Body of pancreas (tissue), 4 donors: ENCODE measurements at regions not wholly inside any gene's neighbourhood (a gene's known extent, or its start where the extent isn't known, plus 50 kb on each side); places are given as distances from the start of the nearest gene placed in this dataset.

Experiments
- ATAC-seq: fragments of 150-250 bp; one replicate; pipeline ENCODE4 v1.9.1; 2016
- DNase-seq, 4 donors: peaks; one replicate each; pipeline ENCODE4 v3.0.0-alpha.2; 2019
- H3K27ac ChIP-seq, 4 donors: fragments of 200-600 bp; sonication (generic); 1 replicate in 3 of 4; 2 replicates in 1 of 4; pipeline versions ENCODE4 v1.5.1 to v1.6.1; 2016 to 2019; ENCODE audit warnings: mild to moderate bottlenecking in 1 of 4, mixed read lengths in 1 of 4, moderate library complexity in 1 of 4
- H3K27me3 ChIP-seq, 2 donors: fragments of 200-600 bp; sonication (generic); one replicate each; pipeline ENCODE4 v1.6.0; 2016; ENCODE audit warnings: mild to moderate bottlenecking in 1 of 2
- H3K36me3 ChIP-seq, 2 donors: fragments of 200-600 bp; sonication (generic); replicated peaks in 1 of 2; 2 replicates each; pipeline ENCODE4 v1.5.1; 2016; ENCODE audit warnings: low read depth in 2 of 2; ENCODE audit not compliant: insufficient read depth in 1 of 2
- H3K4me1 ChIP-seq: fragments of 200-600 bp; sonication (generic); one replicate; pipeline ENCODE4 v1.6.0; 2016
- H3K4me3 ChIP-seq, 2 donors: fragments of 200-600 bp; sonication (generic); 1 replicate in 1 of 2; 2 replicates in 1 of 2; pipeline ENCODE4 v1.5.1; 2016 to 2019
- H3K9me3 ChIP-seq, 3 donors: fragments of 200-600 bp; sonication (generic); 1 replicate in 2 of 3; 2 replicates in 1 of 3; pipeline ENCODE4 v1.5.1; 2016
- CTCF ChIP-seq, 7 experiments: fragments of 450-650 bp in 4 of 7; fragments of 200-600 bp in 3 of 7; sonication (generic) in 3 of 7; IDR thresholded peaks; one replicate each; pipeline ENCODE4 v1.5.1; 2016 to 2019; ENCODE audit warnings: antibody characterized with exemption in 7 of 7
- POLR2A ChIP-seq, 3 donors: fragments of 450-650 bp; IDR thresholded peaks; one replicate each; pipeline ENCODE4 v1.6.1; 2016; ENCODE audit warnings: antibody characterized with exemption in 3 of 3, mild to moderate bottlenecking in 2 of 3
- WGBS, 2 donors: methylation state at CpG; one replicate each; pipeline ENCODE4 v1.1.5; 2017; 5-methylcytosine and 5-hydroxymethylcytosine counted together
- intact Hi-C: fragments of 100-400 bp; cut with DNase I; formaldehyde crosslinking; loops from one replicate; pipeline ENCODE4 v1.15.1; 2023

GRCh38 chr5:91639744-91640143 is 256.6 kb upstream of the ARRDC3 start:
- H3K9me3 ChIP-seq, result no peaks in the 10 kb centered on the region
- H3K4me3 ChIP-seq, result no peak overlapping the region
- no peak overlapping the region for H3K27ac ChIP-seq
- TF ChIP-seq POLR2A (IDR thresholded peaks at IDR 0.05) (no peak), CTCF (IDR thresholded peaks at IDR 0.05) (no peak)
- H3K27me3 ChIP-seq, result no peaks in the 10 kb centered on the region
- intact Hi-C loops, result no loop called here
- 32 to 39% methylated on average over 3 of the region's 3 CpGs for WGBS, 2 donors
- no peak for DNase-seq
- no peaks in the 10 kb centered on the region for H3K4me1 ChIP-seq
- H3K36me3 ChIP-seq, result no peaks in the 10 kb centered on the region
- ATAC-seq, result no peak

DNA sequence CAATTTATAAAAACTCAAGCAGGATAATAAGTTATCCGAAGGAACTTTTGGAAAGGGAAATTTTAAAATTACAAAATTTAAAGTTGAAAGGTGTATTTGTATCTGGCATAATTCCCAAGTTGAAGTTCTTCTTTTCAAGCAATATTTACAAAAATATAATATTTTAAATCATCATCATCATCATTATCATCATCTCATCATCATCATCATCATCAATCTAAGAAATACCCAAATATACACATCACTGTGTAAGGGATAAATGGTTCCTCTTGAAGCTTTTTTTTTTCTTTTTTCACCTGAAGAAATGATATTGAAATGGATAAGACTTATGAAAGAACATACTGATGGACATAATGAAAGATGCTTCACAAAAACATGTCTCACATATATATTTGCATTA is 254.9 kb upstream of the ARRDC3 start:
- DNase-seq (no peak), ATAC-seq (no peak)
- H3K9me3 ChIP-seq, result no peaks in the 10 kb centered on the region
- no peaks in the 10 kb centered on the region for H3K27me3 ChIP-seq
- H3K27ac ChIP-seq, result no peak overlapping the region
- no peak for TF ChIP-seq CTCF (IDR thresholded peaks at IDR 0.05)
- intact Hi-C loops, result no loop called here
- 69 to 71% methylated on average over 1 of the region's 1 CpG for WGBS, 2 donors
- H3K36me3 ChIP-seq, result no peaks in the 10 kb centered on the region
- H3K4me1 ChIP-seq, result no peaks in the 10 kb centered on the region
- no peak overlapping the region for H3K4me3 ChIP-seq

GRCh38 chr5:91635950-91636734 is 253.0 kb upstream of the ARRDC3 start:
- no peak overlapping the region for H3K4me3 ChIP-seq
- no peaks in the 10 kb centered on the region for H3K27me3 ChIP-seq
- no peak overlapping the region for H3K27ac ChIP-seq
- ATAC-seq (no peak), DNase-seq (no peak)
- intact Hi-C loops, result no loop called here
- H3K9me3 ChIP-seq, result no peaks in the 10 kb centered on the region
- TF ChIP-seq CTCF (IDR thresholded peaks at IDR 0.05) (no peak), POLR2A (IDR thresholded peaks at IDR 0.05) (no peak)
- no peaks in the 10 kb centered on the region for H3K4me1 ChIP-seq
- 59 to 75% methylated on average over 4 of the region's 4 CpGs for WGBS, 2 donors
- H3K36me3 ChIP-seq, result no peaks in the 10 kb centered on the region

DNA sequence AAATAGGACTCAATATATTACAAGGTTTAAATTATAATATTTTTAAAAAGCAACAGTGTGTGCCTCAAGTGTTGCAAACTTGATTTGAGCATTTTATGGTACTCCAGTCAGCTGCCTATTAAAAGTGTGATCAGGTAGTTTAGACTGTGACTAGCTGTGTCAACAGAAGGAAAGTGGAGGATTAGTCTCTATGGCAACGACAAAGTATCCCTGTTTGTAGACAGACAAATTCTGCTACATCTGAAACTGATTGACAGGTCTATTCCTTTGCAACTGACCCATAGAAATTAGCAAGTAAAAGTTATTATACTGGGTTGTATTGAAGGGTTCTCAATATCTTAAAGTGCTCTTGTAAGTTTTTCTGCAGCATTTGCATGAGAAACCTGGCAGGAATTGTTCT is 249.8 kb upstream of the ARRDC3 start:
- no peaks in the 10 kb centered on the region for H3K4me1 ChIP-seq
- no peaks in the 10 kb centered on the region for H3K9me3 ChIP-seq
- no peak for ATAC-seq
- no peak for TF ChIP-seq POLR2A (IDR thresholded peaks at IDR 0.05)
- no peak for TF ChIP-seq CTCF (IDR thresholded peaks at IDR 0.05)
- 18 to 29% methylated on average over 1 of the region's 1 CpG for WGBS, 2 donors
- no peaks in the 10 kb centered on the region for H3K36me3 ChIP-seq
- H3K27ac ChIP-seq, result no peak overlapping the region
- no peak for DNase-seq
- no peaks in the 10 kb centered on the region for H3K27me3 ChIP-seq
- intact Hi-C loops, result no loop called here
- H3K4me3 ChIP-seq, result no peak overlapping the region

DNA sequence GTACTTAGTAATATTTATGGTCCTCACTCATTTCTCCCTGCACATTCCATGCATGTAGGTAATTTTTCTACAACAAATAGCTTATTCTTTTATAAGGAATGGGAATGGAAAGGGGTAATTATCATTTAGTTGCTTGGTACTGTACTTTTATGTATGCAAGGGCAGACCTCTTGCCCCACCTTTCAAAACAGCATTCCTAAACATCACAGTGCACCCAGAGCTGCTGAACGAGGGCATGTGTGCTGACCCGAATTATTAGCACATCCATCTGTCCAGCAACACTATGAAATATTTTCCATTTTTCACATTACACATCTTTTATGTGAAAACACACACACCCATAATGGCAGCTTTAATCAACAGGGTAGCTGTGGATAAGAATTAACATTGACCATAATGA is 228.6 kb upstream of the ARRDC3 start:
- Histone ChIP-seq H3K27me3 (no peaks in the 10 kb centered on the region), H3K27ac (no peak overlapping the region), H3K9me3 (no peaks in the 10 kb centered on the region), H3K4me3 (no peak overlapping the region), H3K36me3 (no peaks in the 10 kb centered on the region), H3K4me1 (no peaks in the 10 kb centered on the region)
- ATAC-seq, result no peak
- intact Hi-C loops, result no loop called here
- no peak for DNase-seq
- no peak for TF ChIP-seq POLR2A (IDR thresholded peaks at IDR 0.05)
- no peak for TF ChIP-seq CTCF (IDR thresholded peaks at IDR 0.05)
- WGBS, 2 donors, result 58 to 61% methylated on average over 2 of the region's 2 CpGs
